Fibroblast of the aortic adventitia (primary cell): ENCODE measurements at regions not wholly inside any gene's neighbourhood (a gene's known extent, or its start where the extent isn't known, plus 50 kb on each side); places are given as distances from the start of the nearest gene placed in this dataset.

Experiments used
- DNase-seq: peaks from one replicate; pipeline ENCODE4 v3.0.0-alpha.2; 2010; ENCODE audit warnings: low read depth
- H3K4me3 ChIP-seq: 2 replicates; pipeline ENCODE4 v1.5.1; 2011; ENCODE audit warnings: low read depth, mild to moderate bottlenecking, control low read depth, low read length, moderate library complexity
- CTCF ChIP-seq: IDR thresholded peaks from 2 replicates; pipeline ENCODE4 v1.5.1; 2011; ENCODE audit warnings: mild to moderate bottlenecking, low read length, control low read depth, inconsistent platforms; ENCODE audit not compliant: insufficient read depth

GRCh38 chr6:11298651-11299420 lies 66.4 kb upstream of the NEDD9 start:
- TF ChIP-seq CTCF, result no peak
- no peak overlapping the region for H3K4me3 ChIP-seq
- no peak for DNase-seq

- no peak for DNase-seq
- no peak for TF ChIP-seq CTCF
- no peak overlapping the region for H3K4me3 ChIP-seq
These were observed 64.9 kb upstream of the NEDD9 start for GRCh38 chr6:11297376-11297729.

GRCh38 chr6:11296449-11297375 lies 64.2 kb upstream of the NEDD9 start:
- H3K4me3 ChIP-seq, result no peak overlapping the region
- no peak for TF ChIP-seq CTCF
- DNase-seq, result no peak

GRCh38 chr6:11295969-11296368 lies 63.5 kb upstream of the NEDD9 start:
- no peak for TF ChIP-seq CTCF
- H3K4me3 ChIP-seq, result no peak overlapping the region
- no peak for DNase-seq

- no peak for DNase-seq
- no peak for TF ChIP-seq CTCF
- no peak overlapping the region for H3K4me3 ChIP-seq
These were observed 61.8 kb upstream of the NEDD9 start for GRCh38 chr6:11294228-11294627.

GRCh38 chr6:11292594-11293236 lies 60.2 kb upstream of the NEDD9 start:
- TF ChIP-seq CTCF, result no peak
- DNase-seq, result peak; percentile 8
- no peak overlapping the region for H3K4me3 ChIP-seq
